ENCODE measurements at regions not wholly inside any gene's neighbourhood (a gene's known extent, or its start where the extent isn't known, plus 50 kb on each side); places are given as distances from the start of the nearest gene placed in this dataset.

DNA sequence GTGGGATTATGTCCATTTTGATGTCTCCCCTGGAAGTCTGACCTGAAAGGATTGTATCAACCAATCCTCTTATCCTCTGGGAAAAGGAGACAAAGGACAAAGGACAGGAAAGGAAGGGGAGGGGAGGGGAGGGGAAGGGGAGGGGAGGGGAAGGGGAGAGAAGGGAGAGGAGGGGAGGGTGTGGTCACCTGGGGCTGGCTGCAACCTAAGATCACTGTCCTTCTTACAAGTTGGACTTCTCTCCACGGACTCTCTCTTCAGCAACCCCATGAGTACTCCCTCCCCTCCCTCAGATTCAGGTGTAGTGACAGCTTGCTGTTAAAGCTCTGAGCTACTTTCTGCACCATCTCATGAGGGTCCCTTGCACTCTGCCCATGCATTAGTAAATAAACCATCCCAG, 58.9 kb upstream of the KLHL31 start:
- TF ChIP-seq POLR2A (IDR thresholded peaks at IDR 0.05), result no peak
- TF ChIP-seq, protein P1, sequence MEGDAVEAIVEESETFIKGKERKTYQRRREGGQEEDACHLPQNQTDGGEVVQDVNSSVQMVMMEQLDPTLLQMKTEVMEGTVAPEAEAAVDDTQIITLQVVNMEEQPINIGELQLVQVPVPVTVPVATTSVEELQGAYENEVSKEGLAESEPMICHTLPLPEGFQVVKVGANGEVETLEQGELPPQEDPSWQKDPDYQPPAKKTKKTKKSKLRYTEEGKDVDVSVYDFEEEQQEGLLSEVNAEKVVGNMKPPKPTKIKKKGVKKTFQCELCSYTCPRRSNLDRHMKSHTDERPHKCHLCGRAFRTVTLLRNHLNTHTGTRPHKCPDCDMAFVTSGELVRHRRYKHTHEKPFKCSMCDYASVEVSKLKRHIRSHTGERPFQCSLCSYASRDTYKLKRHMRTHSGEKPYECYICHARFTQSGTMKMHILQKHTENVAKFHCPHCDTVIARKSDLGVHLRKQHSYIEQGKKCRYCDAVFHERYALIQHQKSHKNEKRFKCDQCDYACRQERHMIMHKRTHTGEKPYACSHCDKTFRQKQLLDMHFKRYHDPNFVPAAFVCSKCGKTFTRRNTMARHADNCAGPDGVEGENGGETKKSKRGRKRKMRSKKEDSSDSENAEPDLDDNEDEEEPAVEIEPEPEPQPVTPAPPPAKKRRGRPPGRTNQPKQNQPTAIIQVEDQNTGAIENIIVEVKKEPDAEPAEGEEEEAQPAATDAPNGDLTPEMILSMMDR (IDR thresholded peaks at IDR 0.05), result no peak
